Astrocyte (in vitro differentiated cells and primary cell): ENCODE measurements at regions not wholly inside any gene's neighbourhood (a gene's known extent, or its start where the extent isn't known, plus 50 kb on each side); places are given as distances from the start of the nearest gene placed in this dataset.

Experiments used
- DNase-seq: peaks from one replicate; pipeline ENCODE4 v3.0.0-alpha.2; 2010; ENCODE audit warnings: low read depth
- FAIRE-seq: peaks from 2 replicates; lab custom pipeline; 2011; peaks lifted over from hg19 to GRCh38; lab: Jason Lieb, UNC
- H2AFZ ChIP-seq: 2 replicates; pipeline ENCODE4 v1.6.0; 2012; ENCODE audit warnings: low read depth, low read length, inconsistent platforms
- H3K27ac ChIP-seq: 2 replicates; pipeline ENCODE4 v1.5.1; 2011; ENCODE audit warnings: low read depth, low read length, inconsistent platforms
- H3K27me3 ChIP-seq: 2 replicates; pipeline ENCODE4 v1.6.0; 2011; ENCODE audit warnings: low read length, inconsistent platforms; ENCODE audit not compliant: insufficient read depth
- H3K36me3 ChIP-seq: 2 replicates; pipeline ENCODE4 v1.5.1; 2011; ENCODE audit warnings: low read length, inconsistent platforms; ENCODE audit not compliant: insufficient read depth
- H3K4me1 ChIP-seq: 2 replicates; pipeline ENCODE4 v1.5.1; 2011; ENCODE audit warnings: low read length, inconsistent platforms; ENCODE audit not compliant: insufficient read depth
- H3K4me2 ChIP-seq: 2 replicates; pipeline ENCODE4 v1.6.0; 2012; ENCODE audit warnings: low read length, inconsistent platforms
- H3K4me3 ChIP-seq: 2 replicates; pipeline ENCODE4 v1.5.1; 2011; ENCODE audit warnings: low read depth, mild to moderate bottlenecking, low read length, inconsistent platforms; ENCODE audit not compliant: insufficient read depth
- H3K79me2 ChIP-seq: 2 replicates; pipeline ENCODE4 v1.6.0; 2012; ENCODE audit warnings: mild to moderate bottlenecking, low read length, inconsistent platforms; ENCODE audit not compliant: insufficient read depth
- H3K9ac ChIP-seq: 2 replicates; pipeline ENCODE4 v1.6.0; 2012; ENCODE audit warnings: mild to moderate bottlenecking, low read length, inconsistent platforms
- H3K9me3 ChIP-seq: 2 replicates; pipeline ENCODE4 v1.5.1; 2012; ENCODE audit warnings: low read depth, mild to moderate bottlenecking, low read length, inconsistent platforms; ENCODE audit not compliant: insufficient read depth
- H4K20me1 ChIP-seq: 2 replicates; pipeline ENCODE4 v1.6.0; 2012; ENCODE audit warnings: low read length, inconsistent platforms; ENCODE audit not compliant: insufficient read depth
- H3K27ac Mint-ChIP-seq: one replicate; pipeline ENCODE4 v1.8.0; 2021; ENCODE audit warnings: mild to moderate bottlenecking, mixed read lengths; ENCODE audit not compliant: unreplicated experiment
- H3K27me3 Mint-ChIP-seq: one replicate; pipeline ENCODE4 v1.8.0; 2021; ENCODE audit warnings: low read depth, mixed read lengths; ENCODE audit not compliant: unreplicated experiment
- H3K36me3 Mint-ChIP-seq: one replicate; pipeline ENCODE4 v1.8.0; 2021; ENCODE audit warnings: low read depth, mixed read lengths; ENCODE audit not compliant: unreplicated experiment
- H3K4me1 Mint-ChIP-seq: one replicate; pipeline ENCODE4 v1.8.0; 2021; ENCODE audit warnings: low read depth, mixed read lengths; ENCODE audit not compliant: unreplicated experiment
- H3K4me3 Mint-ChIP-seq: one replicate; pipeline ENCODE4 v1.8.0; 2021; ENCODE audit warnings: mild to moderate bottlenecking, moderate library complexity, mixed read lengths; ENCODE audit not compliant: unreplicated experiment
- H3K9me3 Mint-ChIP-seq: one replicate; pipeline ENCODE4 v1.8.0; 2021; ENCODE audit warnings: mild to moderate bottlenecking, mixed read lengths; ENCODE audit not compliant: unreplicated experiment
- CTCF ChIP-seq: IDR thresholded peaks from 2 replicates; pipeline ENCODE4 v1.5.1; 2011; ENCODE audit warnings: low read depth, mild to moderate bottlenecking, inconsistent platforms, low read length, moderate library complexity; ENCODE audit not compliant: insufficient read depth
- EZH2 ChIP-seq: IDR thresholded peaks from 2 replicates; pipeline ENCODE4 v1.6.1; 2012; ENCODE audit warnings: mild to moderate bottlenecking, low read length, inconsistent platforms; ENCODE audit not compliant: insufficient read depth

- no peak for FAIRE-seq
- no peak overlapping the region for H3K4me3 ChIP-seq
- no peaks in the 10 kb centered on the region for H4K20me1 ChIP-seq
- Mint-ChIP-seq H3K4me3 (no peak overlapping the region), H3K27me3 (no peaks in the 10 kb centered on the region), H3K9me3 (no peaks in the 10 kb centered on the region), H3K27ac (no peak overlapping the region), H3K36me3 (no peaks in the 10 kb centered on the region), H3K4me1 (no peaks in the 10 kb centered on the region)
- H2AFZ ChIP-seq: no peak overlapping the region
- no peak overlapping the region for H3K4me2 ChIP-seq
- H3K79me2 ChIP-seq: no peaks in the 10 kb centered on the region
- H3K27ac ChIP-seq: no peak overlapping the region
- no peak for DNase-seq
- TF ChIP-seq CTCF (no peak), EZH2 (no peak)
- no peaks in the 10 kb centered on the region for H3K27me3 ChIP-seq
- H3K36me3 ChIP-seq: no peaks in the 10 kb centered on the region
- H3K9me3 ChIP-seq: no peaks in the 10 kb centered on the region
- H3K9ac ChIP-seq: no peak overlapping the region
- H3K4me1 ChIP-seq: no peaks in the 10 kb centered on the region
Observed at GRCh38 chr9:75462866-75463265, 374.6 kb downstream of the OSTF1 start.

- H3K27me3 ChIP-seq: no peaks in the 10 kb centered on the region
- H3K4me3 ChIP-seq: no peak overlapping the region
- no peak overlapping the region for H3K27ac ChIP-seq
- no peak for DNase-seq
- Mint-ChIP-seq H3K4me1 (no peaks in the 10 kb centered on the region), H3K36me3 (no peaks in the 10 kb centered on the region), H3K27me3 (no peaks in the 10 kb centered on the region), H3K9me3 (no peaks in the 10 kb centered on the region), H3K4me3 (no peak overlapping the region), H3K27ac (no peak overlapping the region)
- no peaks in the 10 kb centered on the region for H3K36me3 ChIP-seq
- no peaks in the 10 kb centered on the region for H3K79me2 ChIP-seq
- no peaks in the 10 kb centered on the region for H3K9me3 ChIP-seq
- no peak overlapping the region for H2AFZ ChIP-seq
- H3K4me2 ChIP-seq: no peak overlapping the region
- no peaks in the 10 kb centered on the region for H4K20me1 ChIP-seq
- no peak overlapping the region for H3K9ac ChIP-seq
- no peak for TF ChIP-seq EZH2
- TF ChIP-seq CTCF: no peak
- FAIRE-seq: no peak
- H3K4me1 ChIP-seq: no peaks in the 10 kb centered on the region
Observed at GRCh38 chr9:75463871-75464270, 375.6 kb downstream of the OSTF1 start.

- FAIRE-seq: no peak
- no peaks in the 10 kb centered on the region for H3K9me3 Mint-ChIP-seq
- no peaks in the 10 kb centered on the region for H4K20me1 ChIP-seq
- H3K79me2 ChIP-seq: no peaks in the 10 kb centered on the region
- no peak overlapping the region for H3K4me3 ChIP-seq
- no peak overlapping the region for H3K4me2 ChIP-seq
- H3K36me3 Mint-ChIP-seq: no peaks in the 10 kb centered on the region
- H3K4me1 Mint-ChIP-seq: no peaks in the 10 kb centered on the region
- H3K4me1 ChIP-seq: no peaks in the 10 kb centered on the region
- H3K27ac ChIP-seq: no peak overlapping the region
- H3K27me3 ChIP-seq: no peaks in the 10 kb centered on the region
- H3K36me3 ChIP-seq: no peaks in the 10 kb centered on the region
- DNase-seq: no peak
- no peak overlapping the region for H3K9ac ChIP-seq
- no peak overlapping the region for H3K27ac Mint-ChIP-seq
- no peaks in the 10 kb centered on the region for H3K27me3 Mint-ChIP-seq
- H3K4me3 Mint-ChIP-seq: no peak overlapping the region
- TF ChIP-seq EZH2: no peak
- no peak for TF ChIP-seq CTCF
- no peaks in the 10 kb centered on the region for H3K9me3 ChIP-seq
- no peak overlapping the region for H2AFZ ChIP-seq
Observed at GRCh38 chr9:75464726-75465125, 376.4 kb downstream of the OSTF1 start.
